ENCODE measurements at regions not wholly inside any gene's neighbourhood (a gene's known extent, or its start where the extent isn't known, plus 50 kb on each side); places are given as distances from the start of the nearest gene placed in this dataset.

DNA sequence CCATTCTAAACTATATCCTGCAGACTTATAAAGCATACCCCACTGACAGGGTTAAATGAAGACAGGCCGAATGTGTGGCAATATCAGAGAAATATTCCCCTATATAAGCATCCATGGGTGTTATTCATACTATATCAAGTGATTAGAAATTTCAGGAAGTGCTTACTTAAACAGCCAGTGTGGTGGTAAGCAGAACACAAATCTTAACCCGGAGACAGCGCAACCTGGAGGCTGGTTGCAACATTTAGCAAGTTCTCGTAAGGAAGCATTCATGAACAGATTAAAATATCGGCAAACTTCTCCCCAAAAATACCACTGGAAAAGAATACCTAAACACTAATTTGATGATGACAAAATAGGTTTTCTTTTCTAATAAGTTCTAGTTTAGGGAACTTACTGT, 261.2 kb downstream of the CBLL2 start:
- 81% methylated on average over 5 of the region's 5 CpGs for WGBS
- TF ChIP-seq, protein P1, sequence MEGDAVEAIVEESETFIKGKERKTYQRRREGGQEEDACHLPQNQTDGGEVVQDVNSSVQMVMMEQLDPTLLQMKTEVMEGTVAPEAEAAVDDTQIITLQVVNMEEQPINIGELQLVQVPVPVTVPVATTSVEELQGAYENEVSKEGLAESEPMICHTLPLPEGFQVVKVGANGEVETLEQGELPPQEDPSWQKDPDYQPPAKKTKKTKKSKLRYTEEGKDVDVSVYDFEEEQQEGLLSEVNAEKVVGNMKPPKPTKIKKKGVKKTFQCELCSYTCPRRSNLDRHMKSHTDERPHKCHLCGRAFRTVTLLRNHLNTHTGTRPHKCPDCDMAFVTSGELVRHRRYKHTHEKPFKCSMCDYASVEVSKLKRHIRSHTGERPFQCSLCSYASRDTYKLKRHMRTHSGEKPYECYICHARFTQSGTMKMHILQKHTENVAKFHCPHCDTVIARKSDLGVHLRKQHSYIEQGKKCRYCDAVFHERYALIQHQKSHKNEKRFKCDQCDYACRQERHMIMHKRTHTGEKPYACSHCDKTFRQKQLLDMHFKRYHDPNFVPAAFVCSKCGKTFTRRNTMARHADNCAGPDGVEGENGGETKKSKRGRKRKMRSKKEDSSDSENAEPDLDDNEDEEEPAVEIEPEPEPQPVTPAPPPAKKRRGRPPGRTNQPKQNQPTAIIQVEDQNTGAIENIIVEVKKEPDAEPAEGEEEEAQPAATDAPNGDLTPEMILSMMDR (IDR thresholded peaks at IDR 0.05), result no peak
- TF ChIP-seq POLR2AphosphoS5 (IDR thresholded peaks at IDR 0.05), result no peak
- no peak for TF ChIP-seq POLR2A (IDR thresholded peaks at IDR 0.05)
- intact Hi-C loops (cut with DNase I), result no loop called here
- H3K36me3 ChIP-seq, result no peaks in the 10 kb centered on the region
- no peaks in the 10 kb centered on the region for H3K9me3 ChIP-seq
- no peak overlapping the region for H3K27ac ChIP-seq
- H3K4me1 ChIP-seq (replicated peaks), result no peaks in the 10 kb centered on the region
- H3K27me3 ChIP-seq (replicated peaks; ENCODE audit: insufficient read depth), result no peaks in the 10 kb centered on the region
- H3K4me3 ChIP-seq, result no peak overlapping the region
- DNase-seq (ENCODE audit: low spot score), result no peak

DNA sequence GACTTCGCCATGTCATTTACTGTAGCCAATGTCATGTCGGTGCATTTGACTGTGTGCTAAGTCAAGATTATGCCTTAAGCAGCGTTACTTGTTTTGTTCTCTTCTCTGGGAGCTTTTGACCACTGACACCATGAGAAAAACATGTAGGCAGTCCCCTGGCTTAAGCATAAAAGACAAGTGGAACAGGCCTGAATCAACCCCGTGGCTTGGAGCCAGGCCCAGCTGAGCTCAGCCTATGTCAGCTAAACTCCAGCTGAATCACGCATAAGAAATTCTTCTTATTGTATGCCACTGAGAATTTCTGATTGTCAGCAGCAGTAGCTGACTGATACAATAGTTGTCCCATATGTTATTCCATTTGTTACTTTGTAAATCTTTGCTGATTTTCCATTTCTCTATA, 261.9 kb downstream of the CBLL2 start:
- no peak for TF ChIP-seq POLR2AphosphoS5 (IDR thresholded peaks at IDR 0.05)
- no peak for TF ChIP-seq POLR2A (IDR thresholded peaks at IDR 0.05)
- TF ChIP-seq, protein P1 (IDR thresholded peaks at IDR 0.05), result no peak
- 73% methylated on average over 5 of the region's 5 CpGs for WGBS
- H3K4me1 ChIP-seq (replicated peaks), result no peaks in the 10 kb centered on the region
- intact Hi-C loops (cut with DNase I), result no loop called here
- no peaks in the 10 kb centered on the region for H3K9me3 ChIP-seq
- H3K36me3 ChIP-seq, result no peaks in the 10 kb centered on the region
- no peak overlapping the region for H3K4me3 ChIP-seq
- DNase-seq (ENCODE audit: low spot score), result no peak
- H3K27ac ChIP-seq, result no peak overlapping the region
- no peaks in the 10 kb centered on the region for H3K27me3 ChIP-seq (replicated peaks; ENCODE audit: insufficient read depth)

DNA sequence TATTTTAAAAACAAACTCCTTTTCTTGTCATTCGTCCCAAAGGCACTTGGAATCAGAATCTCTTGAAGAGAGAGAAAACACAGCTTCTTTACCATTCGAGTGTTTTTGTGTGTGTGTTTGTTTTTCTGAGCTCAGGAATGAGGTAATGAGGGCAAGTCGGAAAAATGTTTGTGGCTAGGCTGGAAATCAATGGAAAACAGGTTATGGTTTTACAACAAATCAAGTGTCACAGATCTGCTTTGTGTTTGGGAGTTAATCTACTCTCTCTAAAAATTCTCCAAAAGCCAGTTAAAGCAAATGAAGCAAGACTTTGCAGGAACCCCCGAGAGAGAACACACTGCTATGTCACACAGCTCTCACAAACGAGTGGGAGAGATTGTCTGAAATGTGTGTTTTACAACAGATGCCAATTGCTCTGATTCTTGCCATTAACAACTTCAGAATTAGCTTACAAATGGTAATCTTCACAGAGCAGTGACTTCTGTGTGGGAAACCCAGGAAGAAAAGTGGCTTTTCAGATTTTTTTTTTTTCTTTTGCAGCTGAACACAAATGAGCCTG, 264.1 kb downstream of the CBLL2 start:
- Histone ChIP-seq H3K27me3 (replicated peaks; ENCODE audit: insufficient read depth) (no peaks in the 10 kb centered on the region), H3K36me3 (no peaks in the 10 kb centered on the region), H3K4me3 (no peak overlapping the region), H3K27ac (no peak overlapping the region), H3K4me1 (replicated peaks) (no peaks in the 10 kb centered on the region), H3K9me3 (no peaks in the 10 kb centered on the region)
- TF ChIP-seq, protein P1 (IDR thresholded peaks at IDR 0.05), result no peak
- no peak for TF ChIP-seq POLR2A (IDR thresholded peaks at IDR 0.05)
- no peak for TF ChIP-seq POLR2AphosphoS5 (IDR thresholded peaks at IDR 0.05)
- intact Hi-C loops (cut with DNase I), result no loop called here
- no peak for DNase-seq (ENCODE audit: low spot score)
- WGBS, result 21% methylated on average over 5 of the region's 5 CpGs

DNA sequence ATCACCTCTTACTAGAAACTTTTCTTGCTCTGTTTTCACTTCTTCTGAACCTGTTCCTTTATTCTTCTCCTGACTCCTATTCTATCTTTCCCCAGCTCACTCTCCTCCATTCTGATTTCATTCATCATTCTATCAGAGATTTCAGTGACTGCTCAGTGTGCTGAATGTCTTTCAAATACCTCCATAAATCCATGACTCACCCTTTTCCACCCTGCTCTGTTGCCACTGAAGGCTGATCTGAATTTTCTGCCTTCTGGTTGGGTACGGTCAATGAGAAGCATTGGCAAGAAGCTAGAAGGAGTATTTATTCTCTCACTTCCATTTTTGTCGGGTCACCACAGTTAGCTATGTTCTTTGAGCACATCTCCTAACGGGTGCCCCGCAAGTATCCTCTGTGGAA, 265.9 kb downstream of the CBLL2 start:
- H3K9me3 ChIP-seq, result no peaks in the 10 kb centered on the region
- no peaks in the 10 kb centered on the region for H3K4me1 ChIP-seq (replicated peaks)
- H3K36me3 ChIP-seq, result no peaks in the 10 kb centered on the region
- no peaks in the 10 kb centered on the region for H3K27me3 ChIP-seq (replicated peaks; ENCODE audit: insufficient read depth)
- 92% methylated on average over 4 of the region's 4 CpGs for WGBS
- TF ChIP-seq, protein P1 (IDR thresholded peaks at IDR 0.05), result no peak
- TF ChIP-seq POLR2A (IDR thresholded peaks at IDR 0.05) (no peak), POLR2AphosphoS5 (IDR thresholded peaks at IDR 0.05) (no peak)
- DNase-seq (ENCODE audit: low spot score), result no peak
- H3K4me3 ChIP-seq, result no peak overlapping the region
- intact Hi-C loops (cut with DNase I), result no loop called here
- H3K27ac ChIP-seq, result no peak overlapping the region

DNA sequence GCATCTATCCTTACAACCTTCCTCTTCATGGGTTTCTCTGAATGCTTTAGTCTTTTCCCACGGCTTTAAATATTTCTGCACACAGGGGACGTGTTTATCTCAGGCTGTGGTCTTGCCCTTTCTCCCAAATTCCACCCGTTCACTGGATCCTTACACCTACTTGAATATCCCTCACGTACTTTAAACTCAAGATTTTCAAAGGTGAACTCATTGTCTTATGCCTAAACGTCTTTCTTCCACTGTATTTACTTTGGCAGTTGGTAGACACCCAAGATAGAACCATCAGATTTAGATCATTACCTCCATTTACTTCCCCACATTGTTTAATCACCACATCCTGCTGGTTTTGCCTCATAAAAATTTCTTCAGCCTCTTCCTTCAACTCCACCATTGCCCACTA, 269.2 kb downstream of the CBLL2 start:
- intact Hi-C loops (cut with DNase I), result no loop called here
- Histone ChIP-seq H3K36me3 (no peaks in the 10 kb centered on the region), H3K4me1 (replicated peaks) (no peaks in the 10 kb centered on the region), H3K27me3 (replicated peaks; ENCODE audit: insufficient read depth) (no peaks in the 10 kb centered on the region), H3K27ac (no peak overlapping the region), H3K9me3 (no peaks in the 10 kb centered on the region), H3K4me3 (no peak overlapping the region)
- WGBS, result 42% methylated on average over 5 of the region's 5 CpGs
- no peak for DNase-seq (ENCODE audit: low spot score)
- TF ChIP-seq POLR2A (IDR thresholded peaks at IDR 0.05) (no peak), POLR2AphosphoS5 (IDR thresholded peaks at IDR 0.05) (no peak)
- TF ChIP-seq, protein P1 (IDR thresholded peaks at IDR 0.05), result no peak

Data from prostate gland (tissue), 2 donors.